ENCODE measurements at regions not wholly inside any gene's neighbourhood (a gene's known extent, or its start where the extent isn't known, plus 50 kb on each side); places are given as distances from the start of the nearest gene placed in this dataset.
"Not testable (repeated sequence)": the region's sequence is repeated elsewhere in the genome, so short reads cannot be mapped to it uniquely, and the experiment has no call there.

GRCh38 chr5:162624110-162624509 is 556.5 kb downstream of the GABRG2 start:
- no peak for DNase-seq (ENCODE audit: low read depth)

- no peak for DNase-seq (ENCODE audit: low read depth)
Measured at GRCh38 chr5:162637481-162637880, 569.9 kb downstream of the GABRG2 start.

GRCh38 chr5:162638849-162639248 is 571.3 kb downstream of the GABRG2 start:
- DNase-seq (ENCODE audit: low read depth), result no peak

GRCh38 chr5:162641142-162641813 is 573.7 kb downstream of the GABRG2 start:
- DNase-seq (ENCODE audit: low read depth), result no peak

- no peak for DNase-seq (ENCODE audit: low read depth)
Measured at GRCh38 chr5:162654661-162655405, 587.3 kb downstream of the GABRG2 start.

GRCh38 chr5:162657076-162657475 is 589.5 kb downstream of the GABRG2 start:
- DNase-seq (ENCODE audit: low read depth), result no peak

GRCh38 chr5:162664846-162665245 is 597.3 kb downstream of the GABRG2 start:
- DNase-seq (ENCODE audit: low read depth), result no peak

GRCh38 chr5:162668926-162669325 is 601.4 kb downstream of the GABRG2 start:
- no peak for DNase-seq (ENCODE audit: low read depth)

- DNase-seq (ENCODE audit: low read depth), result no peak
Measured at GRCh38 chr5:162672061-162672460, 604.5 kb downstream of the GABRG2 start.

GRCh38 chr5:162683284-162683683 is 615.7 kb downstream of the GABRG2 start:
- DNase-seq (ENCODE audit: low read depth), result no peak

GRCh38 chr5:162684145-162684544 is 616.6 kb downstream of the GABRG2 start:
- no peak for DNase-seq (ENCODE audit: low read depth)

- no peak for DNase-seq (ENCODE audit: low read depth)
Measured at GRCh38 chr5:162685302-162685701, 617.7 kb downstream of the GABRG2 start.

- not testable (repeated sequence) for DNase-seq (ENCODE audit: low read depth)
Measured at GRCh38 chr5:162696272-162696671, 628.7 kb downstream of the GABRG2 start.

- DNase-seq (ENCODE audit: low read depth), result no peak
Measured at GRCh38 chr5:162699361-162699760, 631.8 kb downstream of the GABRG2 start.

GRCh38 chr5:162703914-162704313 is 636.3 kb downstream of the GABRG2 start:
- no peak for DNase-seq (ENCODE audit: low read depth)

GRCh38 chr5:162711244-162711643 is 643.7 kb downstream of the GABRG2 start:
- no peak for DNase-seq (ENCODE audit: low read depth)

GRCh38 chr5:162719720-162720119 is 652.1 kb downstream of the GABRG2 start:
- no peak for DNase-seq (ENCODE audit: low read depth)

GRCh38 chr5:162721125-162721524 is 653.6 kb downstream of the GABRG2 start:
- no peak for DNase-seq (ENCODE audit: low read depth)

GRCh38 chr5:162752612-162753011 is 684.8 kb upstream of the CCNG1 start:
- DNase-seq (ENCODE audit: low read depth), result no peak

- no peak for DNase-seq (ENCODE audit: low read depth)
Measured at GRCh38 chr5:162762119-162762518, 675.3 kb upstream of the CCNG1 start.

GRCh38 chr5:162769019-162769418 is 668.4 kb upstream of the CCNG1 start:
- no peak for DNase-seq (ENCODE audit: low read depth)

GRCh38 chr5:162785673-162786072 is 651.7 kb upstream of the CCNG1 start:
- no peak for DNase-seq (ENCODE audit: low read depth)

GRCh38 chr5:162786234-162786633 is 651.2 kb upstream of the CCNG1 start:
- DNase-seq (ENCODE audit: low read depth), result no peak

- DNase-seq (ENCODE audit: low read depth), result no peak
Measured at GRCh38 chr5:162796507-162796906, 640.9 kb upstream of the CCNG1 start.
